Upper lobe of left lung (tissue), 4 donors: ENCODE measurements at regions not wholly inside any gene's neighbourhood (a gene's known extent, or its start where the extent isn't known, plus 50 kb on each side); places are given as distances from the start of the nearest gene placed in this dataset.
"Not testable (repeated sequence)": the region's sequence is repeated elsewhere in the genome, so short reads cannot be mapped to it uniquely, and the experiment has no call there.

Source experiments
- EP300 ChIP-seq, 4 donors: sonication (generic); formaldehyde crosslinking; IDR thresholded peaks; one replicate each; pipeline ENCODE4 v1.5.1; 2017; ENCODE audit warnings: antibody characterized with exemption in 4 of 4, control low read depth in 2 of 4
- TF ChIP-seq, protein P1 (sequence below), 6 experiments: fragments of 450-650 bp in 4 of 6; fragments of 200-600 bp in 2 of 6; sonication (generic) in 2 of 6; IDR thresholded peaks; one replicate each; pipeline ENCODE4 v1.5.1; 2016 to 2019; ENCODE audit warnings: antibody characterized with exemption in 6 of 6

- TF ChIP-seq, protein P1, sequence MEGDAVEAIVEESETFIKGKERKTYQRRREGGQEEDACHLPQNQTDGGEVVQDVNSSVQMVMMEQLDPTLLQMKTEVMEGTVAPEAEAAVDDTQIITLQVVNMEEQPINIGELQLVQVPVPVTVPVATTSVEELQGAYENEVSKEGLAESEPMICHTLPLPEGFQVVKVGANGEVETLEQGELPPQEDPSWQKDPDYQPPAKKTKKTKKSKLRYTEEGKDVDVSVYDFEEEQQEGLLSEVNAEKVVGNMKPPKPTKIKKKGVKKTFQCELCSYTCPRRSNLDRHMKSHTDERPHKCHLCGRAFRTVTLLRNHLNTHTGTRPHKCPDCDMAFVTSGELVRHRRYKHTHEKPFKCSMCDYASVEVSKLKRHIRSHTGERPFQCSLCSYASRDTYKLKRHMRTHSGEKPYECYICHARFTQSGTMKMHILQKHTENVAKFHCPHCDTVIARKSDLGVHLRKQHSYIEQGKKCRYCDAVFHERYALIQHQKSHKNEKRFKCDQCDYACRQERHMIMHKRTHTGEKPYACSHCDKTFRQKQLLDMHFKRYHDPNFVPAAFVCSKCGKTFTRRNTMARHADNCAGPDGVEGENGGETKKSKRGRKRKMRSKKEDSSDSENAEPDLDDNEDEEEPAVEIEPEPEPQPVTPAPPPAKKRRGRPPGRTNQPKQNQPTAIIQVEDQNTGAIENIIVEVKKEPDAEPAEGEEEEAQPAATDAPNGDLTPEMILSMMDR (IDR thresholded peaks at IDR 0.05): not testable (repeated sequence)
- TF ChIP-seq EP300 (IDR thresholded peaks at IDR 0.05): not testable (repeated sequence)
Measured at GRCh38 chr20:30521686-30522415, 735.6 kb upstream of the DEFB115 start.
